Fibroblast of villous mesenchyme (primary cell): ENCODE measurements at regions not wholly inside any gene's neighbourhood (a gene's known extent, or its start where the extent isn't known, plus 50 kb on each side); places are given as distances from the start of the nearest gene placed in this dataset.

Experiments
- DNase-seq: peaks from one replicate; pipeline ENCODE4 v3.0.0-alpha.2; 2010; ENCODE audit warnings: low read depth
- H3K4me3 ChIP-seq: 2 replicates; pipeline ENCODE4 v1.5.1; 2011; ENCODE audit warnings: low read depth, mild to moderate bottlenecking, low read length
- TF ChIP-seq, protein P1 (sequence below): IDR thresholded peaks from 2 replicates; pipeline ENCODE4 v1.5.1; 2012; ENCODE audit warnings: low read depth, mild to moderate bottlenecking, low read length; ENCODE audit not compliant: insufficient read depth

DNA sequence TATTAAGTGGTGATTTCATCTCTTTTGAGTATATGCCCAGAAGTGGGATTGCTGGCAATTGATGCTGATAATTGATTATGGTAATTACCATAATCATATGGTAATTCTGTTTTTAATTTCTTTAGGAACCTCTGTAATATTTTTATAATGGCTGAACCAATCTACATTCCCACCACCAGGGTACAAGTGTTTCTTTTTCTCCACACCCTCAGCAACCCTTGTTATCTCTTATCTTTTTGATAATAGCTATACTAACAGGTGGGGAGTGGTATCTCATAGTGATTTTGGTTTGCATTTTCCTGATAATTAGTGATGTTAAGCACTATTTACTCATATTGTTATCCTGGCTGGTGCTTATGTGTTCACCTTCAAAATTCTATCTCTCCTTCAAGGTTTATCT lies 212.6 kb downstream of the FMR1NB start:
- DNase-seq = no peak
- no peak overlapping the region for H3K4me3 ChIP-seq

GRCh38 chrX:148203531-148203930 lies 222.4 kb downstream of the FMR1NB start:
- H3K4me3 ChIP-seq = no peak overlapping the region
- DNase-seq = no peak
- TF ChIP-seq, protein P1, sequence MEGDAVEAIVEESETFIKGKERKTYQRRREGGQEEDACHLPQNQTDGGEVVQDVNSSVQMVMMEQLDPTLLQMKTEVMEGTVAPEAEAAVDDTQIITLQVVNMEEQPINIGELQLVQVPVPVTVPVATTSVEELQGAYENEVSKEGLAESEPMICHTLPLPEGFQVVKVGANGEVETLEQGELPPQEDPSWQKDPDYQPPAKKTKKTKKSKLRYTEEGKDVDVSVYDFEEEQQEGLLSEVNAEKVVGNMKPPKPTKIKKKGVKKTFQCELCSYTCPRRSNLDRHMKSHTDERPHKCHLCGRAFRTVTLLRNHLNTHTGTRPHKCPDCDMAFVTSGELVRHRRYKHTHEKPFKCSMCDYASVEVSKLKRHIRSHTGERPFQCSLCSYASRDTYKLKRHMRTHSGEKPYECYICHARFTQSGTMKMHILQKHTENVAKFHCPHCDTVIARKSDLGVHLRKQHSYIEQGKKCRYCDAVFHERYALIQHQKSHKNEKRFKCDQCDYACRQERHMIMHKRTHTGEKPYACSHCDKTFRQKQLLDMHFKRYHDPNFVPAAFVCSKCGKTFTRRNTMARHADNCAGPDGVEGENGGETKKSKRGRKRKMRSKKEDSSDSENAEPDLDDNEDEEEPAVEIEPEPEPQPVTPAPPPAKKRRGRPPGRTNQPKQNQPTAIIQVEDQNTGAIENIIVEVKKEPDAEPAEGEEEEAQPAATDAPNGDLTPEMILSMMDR = no peak

More for the DNA sequence above, 212.6 kb downstream of the FMR1NB start:
- TF ChIP-seq, protein P1 = no peak

GRCh38 chrX:148204195-148204594 lies 223.1 kb downstream of the FMR1NB start:
- TF ChIP-seq, protein P1 = no peak
- H3K4me3 ChIP-seq = no peak overlapping the region
- no peak for DNase-seq

DNA sequence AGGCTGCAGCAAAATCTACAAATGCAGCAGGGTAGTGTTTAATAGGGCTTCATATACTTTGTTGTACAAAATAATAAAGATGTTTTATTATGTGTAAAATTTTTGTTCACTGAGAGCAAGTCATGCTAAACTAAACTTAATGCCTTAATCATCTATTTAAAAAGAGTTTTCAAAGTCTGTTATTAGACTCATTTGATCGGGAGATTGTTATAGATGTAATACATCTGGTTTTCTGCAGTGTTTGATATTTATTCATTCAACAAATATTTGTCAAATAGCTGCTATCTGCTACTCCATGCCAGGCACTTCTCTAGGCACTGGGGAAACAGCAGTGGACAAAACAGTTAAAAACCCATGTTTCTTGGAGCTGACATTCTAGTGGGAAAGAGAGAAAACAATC lies 233.6 kb downstream of the FMR1NB start:
- no peak overlapping the region for H3K4me3 ChIP-seq
- DNase-seq = no peak
- TF ChIP-seq, protein P1 = no peak

- DNase-seq = no peak
- H3K4me3 ChIP-seq = no peak overlapping the region
- TF ChIP-seq, protein P1 = no peak
Observed at GRCh38 chrX:148215726-148216125, 234.6 kb downstream of the FMR1NB start.

- no peak overlapping the region for H3K4me3 ChIP-seq
- TF ChIP-seq, protein P1 = no peak
- DNase-seq = no peak
Observed at GRCh38 chrX:148223361-148223760, 242.2 kb downstream of the FMR1NB start.

DNA sequence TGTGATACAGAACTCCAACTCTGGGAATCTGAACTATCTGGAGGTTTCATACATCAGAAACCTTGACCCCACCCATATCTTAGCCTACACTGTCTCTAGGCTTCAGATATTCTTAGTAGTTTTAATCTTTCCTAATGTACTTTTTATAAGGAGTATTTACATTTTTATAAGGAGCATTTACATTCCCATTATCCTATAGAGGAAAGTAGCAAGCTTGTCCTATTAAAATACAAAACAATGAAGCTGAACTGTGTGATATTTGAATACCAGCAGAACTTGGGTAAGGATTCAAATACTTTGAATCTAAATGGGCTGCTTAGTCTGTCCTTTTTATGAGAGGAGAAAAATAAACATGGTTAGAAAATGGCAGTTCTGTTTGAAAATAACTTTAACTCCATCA lies 247.4 kb downstream of the FMR1NB start:
- H3K4me3 ChIP-seq = no peak overlapping the region
- no peak for DNase-seq
- TF ChIP-seq, protein P1 = no peak
